Inferior parietal cortex (tissue), 1 donor: ENCODE measurements at regions not wholly inside any gene's neighbourhood (a gene's known extent, or its start where the extent isn't known, plus 50 kb on each side); places are given as distances from the start of the nearest gene placed in this dataset.
"Not testable (repeated sequence)": the region's sequence is repeated elsewhere in the genome, so short reads cannot be mapped to it uniquely, and the experiment has no call there.

Source experiments
- DNase-seq: peaks from one replicate; pipeline ENCODE4 v3.0.0-alpha.2; 2016; ENCODE audit errors: extremely low spot score

- no peak for DNase-seq
Observed at GRCh38 chr10:55750458-55750857, 610.6 kb downstream of the ZWINT start.

- no peak for DNase-seq
Observed at GRCh38 chr10:55747244-55747643, 613.8 kb downstream of the ZWINT start.

- DNase-seq = no peak
Observed at GRCh38 chr10:55746002-55746401, 615.1 kb downstream of the ZWINT start.

GRCh38 chr10:55742487-55742886 is 618.6 kb downstream of the ZWINT start:
- DNase-seq = no peak

GRCh38 chr10:55740767-55741166 is 620.3 kb downstream of the ZWINT start:
- DNase-seq = peak; percentile 25

GRCh38 chr10:55740110-55740509 is 620.9 kb downstream of the ZWINT start:
- DNase-seq = no peak

- DNase-seq = no peak
Observed at GRCh38 chr10:55734112-55734511, 626.9 kb downstream of the ZWINT start.

- no peak for DNase-seq
Observed at GRCh38 chr10:55704950-55705349, 656.1 kb downstream of the ZWINT start.

- DNase-seq = no peak
Observed at GRCh38 chr10:55668326-55668922, 692.6 kb downstream of the ZWINT start.

GRCh38 chr10:55653531-55653930 is 707.5 kb downstream of the ZWINT start:
- DNase-seq = no peak

- no peak for DNase-seq
Observed at GRCh38 chr10:55641601-55642000, 719.5 kb downstream of the ZWINT start.

GRCh38 chr10:55631071-55631654 is 729.9 kb downstream of the ZWINT start:
- peak; percentile 69 for DNase-seq

- DNase-seq = no peak
Observed at GRCh38 chr10:55630491-55631056, 730.5 kb downstream of the ZWINT start.

- no peak for DNase-seq
Observed at GRCh38 chr10:55629793-55630490, 731.1 kb downstream of the ZWINT start.

- no peak for DNase-seq
Observed at GRCh38 chr10:55628260-55628701, 732.8 kb downstream of the ZWINT start.

GRCh38 chr10:55627501-55628051 is 733.5 kb downstream of the ZWINT start:
- no peak for DNase-seq

- not testable (repeated sequence) for DNase-seq
Observed at GRCh38 chr10:55601690-55602478, 759.2 kb downstream of the ZWINT start.

- no peak for DNase-seq
Observed at GRCh38 chr10:55551603-55552002, 750.6 kb upstream of the PCDH15 start.

- DNase-seq = no peak
Observed at GRCh38 chr10:55550236-55550635, 749.2 kb upstream of the PCDH15 start.

GRCh38 chr10:55537497-55537896 is 736.5 kb upstream of the PCDH15 start:
- DNase-seq = not testable (repeated sequence)

- no peak for DNase-seq
Observed at GRCh38 chr10:55519264-55519663, 718.2 kb upstream of the PCDH15 start.

- not testable (repeated sequence) for DNase-seq
Observed at GRCh38 chr10:55518416-55518815, 717.4 kb upstream of the PCDH15 start.
